GM23338 (cell line): ENCODE measurements at regions not wholly inside any gene's neighbourhood (a gene's known extent, or its start where the extent isn't known, plus 50 kb on each side); places are given as distances from the start of the nearest gene placed in this dataset.

Experiments used
- ATAC-seq: fragments of 200-7000 bp; cut with Tn5 transposase; 3 replicates; pipeline ENCODE4 v1.9.1; 2020
- DNase-seq: peaks from one replicate; pipeline ENCODE4 v3.0.0-alpha.2; 2015; ENCODE audit warnings: low spot score
- H2AFZ ChIP-seq: fragments of 200-600 bp; sonication (generic); 2 replicates; pipeline ENCODE4 v1.8.0; 2016; ENCODE audit warnings: antibody characterized with exemption, mild to moderate bottlenecking, moderate library complexity
- H3F3A ChIP-seq: fragments of 200-600 bp; sonication (generic); replicated peaks from 2 replicates; pipeline ENCODE4 v1.8.0; 2017; ENCODE audit warnings: antibody characterized with exemption, mixed run types, low read depth
- H3K27ac ChIP-seq: fragments of 200-600 bp; sonication (generic); 2 replicates; pipeline ENCODE4 v1.6.1; 2016; ENCODE audit warnings: low read depth
- H3K27me3 ChIP-seq: fragments of 200-600 bp; sonication (generic); 2 replicates; pipeline ENCODE4 v1.8.0; 2016; ENCODE audit warnings: mild to moderate bottlenecking, mixed run types, moderate library complexity; ENCODE audit not compliant: insufficient read depth
- H3K36me3 ChIP-seq: fragments of 200-600 bp; sonication (generic); 2 replicates; pipeline ENCODE4 v1.8.0; 2016; ENCODE audit warnings: mild to moderate bottlenecking; ENCODE audit not compliant: insufficient read depth
- H3K4me1 ChIP-seq: fragments of 200-600 bp; sonication (generic); 2 replicates; pipeline ENCODE4 v1.8.0; 2016; ENCODE audit warnings: mild to moderate bottlenecking, moderate library complexity; ENCODE audit not compliant: insufficient read depth
- H3K4me2 ChIP-seq: fragments of 200-600 bp; sonication (generic); 2 replicates; pipeline ENCODE4 v1.7.1; 2017; ENCODE audit warnings: mixed run types
- H3K4me3 ChIP-seq: fragments of 200-600 bp; sonication (generic); 2 replicates; pipeline ENCODE4 v1.6.1; 2016; ENCODE audit warnings: mixed run types
- H3K79me2 ChIP-seq: fragments of 200-600 bp; sonication (generic); replicated peaks from 2 replicates; pipeline ENCODE4 v1.8.0; 2017; ENCODE audit warnings: mild to moderate bottlenecking; ENCODE audit not compliant: insufficient read depth
- H3K9me2 ChIP-seq: fragments of 200-600 bp; sonication (generic); 2 replicates; pipeline ENCODE4 v1.8.0; 2017; ENCODE audit not compliant: insufficient read depth
- H4K20me1 ChIP-seq: fragments of 200-600 bp; sonication (generic); replicated peaks from 2 replicates; pipeline ENCODE4 v1.8.0; 2017; ENCODE audit warnings: mild to moderate bottlenecking; ENCODE audit not compliant: insufficient read depth
- H3K27ac Mint-ChIP-seq: 2 replicates; pipeline ENCODE4 v1.8.0; 2020; ENCODE audit warnings: inconsistent platforms, mild to moderate bottlenecking, moderate library complexity, mixed read lengths
- H3K27me3 Mint-ChIP-seq: 3 replicates; pipeline ENCODE4 v1.8.0; 2022; ENCODE audit warnings: low read depth, mild to moderate bottlenecking, moderate library complexity, mixed read lengths, inconsistent platforms; ENCODE audit not compliant: insufficient read depth, poor library complexity
- H3K36me3 Mint-ChIP-seq: 3 replicates; pipeline ENCODE4 v1.8.0; 2021; ENCODE audit warnings: low read depth, mild to moderate bottlenecking, inconsistent platforms, moderate library complexity, mixed read lengths
- H3K4me1 Mint-ChIP-seq: 3 replicates; pipeline ENCODE4 v1.8.0; 2020; ENCODE audit warnings: mild to moderate bottlenecking, inconsistent platforms, mixed read lengths
- H3K4me3 Mint-ChIP-seq: 3 replicates; pipeline ENCODE4 v1.8.0; 2021; ENCODE audit warnings: moderate library complexity, mild to moderate bottlenecking, inconsistent platforms, mixed read lengths
- H3K9me3 Mint-ChIP-seq: 3 replicates; pipeline ENCODE4 v1.8.0; 2020; ENCODE audit warnings: moderate library complexity, mild to moderate bottlenecking, inconsistent platforms, mixed read lengths
- CREB1 ChIP-seq: fragments of 250-450 bp; sonication (Bioruptor Pico); IDR thresholded peaks from 2 replicates; pipeline ENCODE4 v1.5.0; 2020; ENCODE audit warnings: low read depth, mild to moderate bottlenecking, moderate library complexity
- NANOG ChIP-seq: IDR thresholded peaks from 2 replicates; pipeline ENCODE4 v1.6.1; 2016; ENCODE audit warnings: antibody characterized with exemption, borderline replicate concordance
- REST ChIP-seq: IDR thresholded peaks from one replicate; pipeline ENCODE4 v1.6.1; 2018; ENCODE audit warnings: antibody characterized with exemption; ENCODE audit not compliant: unreplicated experiment
- STAT1 ChIP-seq: IDR thresholded peaks from one replicate; pipeline ENCODE4 v1.6.1; 2016; ENCODE audit warnings: antibody characterized with exemption; ENCODE audit not compliant: unreplicated experiment
- ZNF114 ChIP-seq: fragments of 250-450 bp; sonication (Bioruptor Pico); IDR thresholded peaks from 2 replicates; pipeline ENCODE4 v1.5.0; 2020; ENCODE audit warnings: mild to moderate bottlenecking, moderate library complexity
- ZNF331 ChIP-seq: fragments of 250-450 bp; sonication (Bioruptor Pico); IDR thresholded peaks from 2 replicates; pipeline ENCODE4 v1.5.0; 2020; ENCODE audit warnings: low read depth, mild to moderate bottlenecking, moderate library complexity
- TF ChIP-seq, protein P1 (sequence below): fragments of 250-450 bp; sonication (Bioruptor Pico); IDR thresholded peaks from 2 replicates; pipeline ENCODE4 v1.5.0; 2020; ENCODE audit warnings: mild to moderate bottlenecking, moderate library complexity

GRCh38 chr3:64300790-64301423, 75.6 kb upstream of the PRICKLE2 start (continued):
- no peak for TF ChIP-seq REST

GRCh38 chr3:64299206-64299605, 73.9 kb upstream of the PRICKLE2 start:
- H3K4me2 ChIP-seq: no peak overlapping the region
- no peaks in the 10 kb centered on the region for H3K4me1 ChIP-seq
- no peak for DNase-seq
- no peaks in the 10 kb centered on the region; the same call in 1 of the 2 replicates for H3K9me2 ChIP-seq
- H2AFZ ChIP-seq: no peak overlapping the region
- H3K27me3 ChIP-seq: no peaks in the 10 kb centered on the region
- Mint-ChIP-seq H3K4me1 (no peaks in the 10 kb centered on the region), H3K27ac (no peak overlapping the region), H3K36me3 (peaks cover 12% of the 10 kb centered on the region; the same call in 2 of the 3 replicates), H3K9me3 (peaks cover 17% of the 10 kb centered on the region), H3K4me3 (no peak overlapping the region), H3K27me3 (no peaks in the 10 kb centered on the region)
- no peak for TF ChIP-seq ZNF331 (CRISPR knock-in tag)
- no peaks in the 10 kb centered on the region for H4K20me1 ChIP-seq
- H3F3A ChIP-seq: no peaks in the 10 kb centered on the region
- no peak overlapping the region for H3K4me3 ChIP-seq
- no peak overlapping the region for H3K27ac ChIP-seq
- ATAC-seq: no peak
- no peaks in the 10 kb centered on the region for H3K79me2 ChIP-seq
- 0 out of 2 replicates have a peak, but pooled peaks cover 3% of the 10 kb centered on the region for H3K36me3 ChIP-seq

- H3K36me3 ChIP-seq: 0 out of 2 replicates have a peak, but pooled peaks cover 3% of the 10 kb centered on the region
- ATAC-seq (no peak), DNase-seq (no peak)
- H3K4me1 ChIP-seq: no peaks in the 10 kb centered on the region
- no peaks in the 10 kb centered on the region for H3K27me3 ChIP-seq
- H3F3A ChIP-seq: no peaks in the 10 kb centered on the region
- H2AFZ ChIP-seq: no peak overlapping the region
- Mint-ChIP-seq H3K27me3 (no peaks in the 10 kb centered on the region), H3K9me3 (peaks cover 17% of the 10 kb centered on the region), H3K4me1 (no peaks in the 10 kb centered on the region), H3K4me3 (no peak overlapping the region), H3K27ac (no peak overlapping the region), H3K36me3 (peaks cover 12% of the 10 kb centered on the region; the same call in 2 of the 3 replicates)
- H3K27ac ChIP-seq: no peak overlapping the region
- no peak overlapping the region for H3K4me3 ChIP-seq
- H4K20me1 ChIP-seq: no peaks in the 10 kb centered on the region
- no peaks in the 10 kb centered on the region; the same call in 1 of the 2 replicates for H3K9me2 ChIP-seq
- H3K4me2 ChIP-seq: no peak overlapping the region
- H3K79me2 ChIP-seq: no peaks in the 10 kb centered on the region
- TF ChIP-seq CREB1 (CRISPR knock-in tag) (no peak), STAT1 (no peak), NANOG (no peak), ZNF114 (CRISPR knock-in tag) (no peak)
- TF ChIP-seq, protein P1, sequence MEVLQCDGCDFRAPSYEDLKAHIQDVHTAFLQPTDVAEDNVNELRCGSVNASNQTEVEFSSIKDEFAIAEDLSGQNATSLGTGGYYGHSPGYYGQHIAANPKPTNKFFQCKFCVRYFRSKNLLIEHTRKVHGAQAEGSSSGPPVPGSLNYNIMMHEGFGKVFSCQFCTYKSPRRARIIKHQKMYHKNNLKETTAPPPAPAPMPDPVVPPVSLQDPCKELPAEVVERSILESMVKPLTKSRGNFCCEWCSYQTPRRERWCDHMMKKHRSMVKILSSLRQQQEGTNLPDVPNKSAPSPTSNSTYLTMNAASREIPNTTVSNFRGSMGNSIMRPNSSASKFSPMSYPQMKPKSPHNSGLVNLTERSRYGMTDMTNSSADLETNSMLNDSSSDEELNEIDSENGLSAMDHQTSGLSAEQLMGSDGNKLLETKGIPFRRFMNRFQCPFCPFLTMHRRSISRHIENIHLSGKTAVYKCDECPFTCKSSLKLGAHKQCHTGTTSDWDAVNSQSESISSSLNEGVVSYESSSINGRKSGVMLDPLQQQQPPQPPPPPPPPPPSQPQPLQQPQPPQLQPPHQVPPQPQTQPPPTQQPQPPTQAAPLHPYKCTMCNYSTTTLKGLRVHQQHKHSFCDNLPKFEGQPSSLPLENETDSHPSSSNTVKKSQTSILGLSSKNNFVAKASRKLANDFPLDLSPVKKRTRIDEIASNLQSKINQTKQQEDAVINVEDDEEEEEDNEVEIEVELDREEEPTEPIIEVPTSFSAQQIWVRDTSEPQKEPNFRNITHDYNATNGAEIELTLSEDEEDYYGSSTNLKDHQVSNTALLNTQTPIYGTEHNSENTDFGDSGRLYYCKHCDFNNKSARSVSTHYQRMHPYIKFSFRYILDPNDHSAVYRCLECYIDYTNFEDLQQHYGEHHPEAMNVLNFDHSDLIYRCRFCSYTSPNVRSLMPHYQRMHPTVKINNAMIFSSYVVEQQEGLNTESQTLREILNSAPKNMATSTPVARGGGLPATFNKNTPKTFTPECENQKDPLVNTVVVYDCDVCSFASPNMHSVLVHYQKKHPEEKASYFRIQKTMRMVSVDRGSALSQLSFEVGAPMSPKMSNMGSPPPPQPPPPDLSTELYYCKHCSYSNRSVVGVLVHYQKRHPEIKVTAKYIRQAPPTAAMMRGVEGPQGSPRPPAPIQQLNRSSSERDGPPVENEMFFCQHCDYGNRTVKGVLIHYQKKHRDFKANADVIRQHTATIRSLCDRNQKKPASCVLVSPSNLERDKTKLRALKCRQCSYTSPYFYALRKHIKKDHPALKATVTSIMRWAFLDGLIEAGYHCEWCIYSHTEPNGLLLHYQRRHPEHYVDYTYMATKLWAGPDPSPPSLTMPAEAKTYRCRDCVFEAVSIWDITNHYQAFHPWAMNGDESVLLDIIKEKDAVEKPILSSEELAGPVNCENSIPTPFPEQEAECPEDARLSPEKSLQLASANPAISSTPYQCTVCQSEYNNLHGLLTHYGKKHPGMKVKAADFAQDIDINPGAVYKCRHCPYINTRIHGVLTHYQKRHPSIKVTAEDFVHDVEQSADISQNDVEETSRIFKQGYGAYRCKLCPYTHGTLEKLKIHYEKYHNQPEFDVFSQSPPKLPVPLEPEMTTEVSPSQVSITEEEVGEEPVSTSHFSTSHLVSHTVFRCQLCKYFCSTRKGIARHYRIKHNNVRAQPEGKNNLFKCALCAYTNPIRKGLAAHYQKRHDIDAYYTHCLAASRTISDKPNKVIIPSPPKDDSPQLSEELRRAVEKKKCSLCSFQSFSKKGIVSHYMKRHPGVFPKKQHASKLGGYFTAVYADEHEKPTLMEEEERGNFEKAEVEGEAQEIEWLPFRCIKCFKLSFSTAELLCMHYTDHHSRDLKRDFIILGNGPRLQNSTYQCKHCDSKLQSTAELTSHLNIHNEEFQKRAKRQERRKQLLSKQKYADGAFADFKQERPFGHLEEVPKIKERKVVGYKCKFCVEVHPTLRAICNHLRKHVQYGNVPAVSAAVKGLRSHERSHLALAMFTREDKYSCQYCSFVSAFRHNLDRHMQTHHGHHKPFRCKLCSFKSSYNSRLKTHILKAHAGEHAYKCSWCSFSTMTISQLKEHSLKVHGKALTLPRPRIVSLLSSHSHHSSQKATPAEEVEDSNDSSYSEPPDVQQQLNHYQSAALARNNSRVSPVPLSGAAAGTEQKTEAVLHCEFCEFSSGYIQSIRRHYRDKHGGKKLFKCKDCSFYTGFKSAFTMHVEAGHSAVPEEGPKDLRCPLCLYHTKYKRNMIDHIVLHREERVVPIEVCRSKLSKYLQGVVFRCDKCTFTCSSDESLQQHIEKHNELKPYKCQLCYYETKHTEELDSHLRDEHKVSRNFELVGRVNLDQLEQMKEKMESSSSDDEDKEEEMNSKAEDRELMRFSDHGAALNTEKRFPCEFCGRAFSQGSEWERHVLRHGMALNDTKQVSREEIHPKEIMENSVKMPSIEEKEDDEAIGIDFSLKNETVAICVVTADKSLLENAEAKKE (CRISPR knock-in tag): no peak
These were observed 72.3 kb upstream of the PRICKLE2 start for GRCh38 chr3:64297563-64297962.
